ENCODE measurements at regions not wholly inside any gene's neighbourhood (a gene's known extent, or its start where the extent isn't known, plus 50 kb on each side); places are given as distances from the start of the nearest gene placed in this dataset.
"Not testable (repeated sequence)": the region's sequence is repeated elsewhere in the genome, so short reads cannot be mapped to it uniquely, and the experiment has no call there.

- TF ChIP-seq CTCF (IDR thresholded peaks at IDR 0.05); REST (IDR thresholded peaks at IDR 0.05; ENCODE audit: insufficient read depth in 1 of 2, low read depth in 2 of 2, low read length in 1 of 2): not testable (repeated sequence)
These were observed 61.1 kb upstream of the DENND1B start for GRCh38 chr1:197836356-197836755.
